Osteoblast (primary cell): ENCODE measurements at regions not wholly inside any gene's neighbourhood (a gene's known extent, or its start where the extent isn't known, plus 50 kb on each side); places are given as distances from the start of the nearest gene placed in this dataset.

Experiments
- DNase-seq: peaks from one replicate; pipeline ENCODE4 v3.0.0; 2011; ENCODE audit warnings: low spot score, mixed read lengths; ENCODE audit not compliant: insufficient read length; ENCODE audit errors: missing footprints
- H2AFZ ChIP-seq: 2 replicates; pipeline ENCODE4 v1.6.0; 2011; ENCODE audit warnings: mild to moderate bottlenecking, low read length
- H3K27ac ChIP-seq: 2 replicates; pipeline ENCODE4 v1.5.1; 2011; ENCODE audit warnings: mild to moderate bottlenecking, low read depth, low read length, moderate library complexity
- H3K27me3 ChIP-seq: 2 replicates; pipeline ENCODE4 v1.6.0; 2012; ENCODE audit warnings: mild to moderate bottlenecking, control low read depth, inconsistent platforms, low read length, moderate library complexity; ENCODE audit not compliant: insufficient read depth
- H3K36me3 ChIP-seq: 2 replicates; pipeline ENCODE4 v1.5.1; 2011; ENCODE audit warnings: mild to moderate bottlenecking, low read length, control low read depth, moderate library complexity; ENCODE audit not compliant: insufficient read depth
- H3K4me1 ChIP-seq: 2 replicates; pipeline ENCODE4 v1.5.1; 2011; ENCODE audit warnings: mild to moderate bottlenecking, low read length, control low read depth, moderate library complexity; ENCODE audit not compliant: insufficient read depth
- H3K4me2 ChIP-seq: 2 replicates; pipeline ENCODE4 v1.6.0; 2011; ENCODE audit warnings: mild to moderate bottlenecking, low read length; ENCODE audit not compliant: insufficient read depth
- H3K4me3 ChIP-seq: fragments of 200-600 bp; sonication (generic); 3 replicates; pipeline ENCODE4 v1.5.1; 2012; ENCODE audit warnings: mild to moderate bottlenecking, low read length, inconsistent platforms; ENCODE audit not compliant: insufficient read depth
- H3K79me2 ChIP-seq: 2 replicates; pipeline ENCODE4 v1.6.0; 2012; ENCODE audit warnings: mild to moderate bottlenecking, low read length, control low read depth, inconsistent platforms; ENCODE audit not compliant: insufficient read depth
- H3K9me3 ChIP-seq: 2 replicates; pipeline ENCODE4 v1.5.1; 2011; ENCODE audit warnings: low read depth, low read length, control low read depth
- H4K20me1 ChIP-seq: 2 replicates; pipeline ENCODE4 v1.6.0; 2012; ENCODE audit warnings: mild to moderate bottlenecking, low read length, control low read depth; ENCODE audit not compliant: insufficient read depth
- TF ChIP-seq, protein P1 (sequence below): IDR thresholded peaks from 2 replicates; pipeline ENCODE4 v1.5.1; 2011; ENCODE audit warnings: mild to moderate bottlenecking, low read depth, low read length, moderate library complexity; ENCODE audit errors: extremely low read depth

DNA sequence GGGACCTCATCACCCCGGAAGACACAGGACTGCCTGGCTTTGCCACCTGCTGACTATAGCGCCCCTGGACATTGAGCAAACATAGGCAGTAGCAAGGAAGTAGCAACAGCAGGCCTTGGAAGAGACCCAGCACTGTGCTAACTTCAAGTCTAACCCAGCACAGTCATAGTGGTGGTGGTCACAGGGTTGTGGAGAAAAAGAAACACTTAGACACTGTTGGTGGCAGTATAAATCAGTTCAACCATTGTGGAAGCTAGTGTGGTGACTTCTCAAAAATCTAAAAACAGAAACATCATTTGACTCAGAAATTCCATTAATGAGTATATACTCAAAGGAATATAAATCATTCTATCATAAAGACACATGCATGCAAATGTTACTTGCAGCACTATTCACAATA is 874.0 kb upstream of the EPHA5 start:
- H3K27ac ChIP-seq = no peak overlapping the region
- no peak overlapping the region for H2AFZ ChIP-seq
- DNase-seq = no peak
- no peaks in the 10 kb centered on the region for H3K27me3 ChIP-seq
- H3K36me3 ChIP-seq = no peaks in the 10 kb centered on the region
- H4K20me1 ChIP-seq = no peaks in the 10 kb centered on the region
- H3K4me2 ChIP-seq = no peak overlapping the region
- H3K4me1 ChIP-seq = peaks cover 5% of the 10 kb centered on the region
- H3K4me3 ChIP-seq = no peak overlapping the region
- H3K79me2 ChIP-seq = no peaks in the 10 kb centered on the region
- no peaks in the 10 kb centered on the region for H3K9me3 ChIP-seq
- TF ChIP-seq, protein P1, sequence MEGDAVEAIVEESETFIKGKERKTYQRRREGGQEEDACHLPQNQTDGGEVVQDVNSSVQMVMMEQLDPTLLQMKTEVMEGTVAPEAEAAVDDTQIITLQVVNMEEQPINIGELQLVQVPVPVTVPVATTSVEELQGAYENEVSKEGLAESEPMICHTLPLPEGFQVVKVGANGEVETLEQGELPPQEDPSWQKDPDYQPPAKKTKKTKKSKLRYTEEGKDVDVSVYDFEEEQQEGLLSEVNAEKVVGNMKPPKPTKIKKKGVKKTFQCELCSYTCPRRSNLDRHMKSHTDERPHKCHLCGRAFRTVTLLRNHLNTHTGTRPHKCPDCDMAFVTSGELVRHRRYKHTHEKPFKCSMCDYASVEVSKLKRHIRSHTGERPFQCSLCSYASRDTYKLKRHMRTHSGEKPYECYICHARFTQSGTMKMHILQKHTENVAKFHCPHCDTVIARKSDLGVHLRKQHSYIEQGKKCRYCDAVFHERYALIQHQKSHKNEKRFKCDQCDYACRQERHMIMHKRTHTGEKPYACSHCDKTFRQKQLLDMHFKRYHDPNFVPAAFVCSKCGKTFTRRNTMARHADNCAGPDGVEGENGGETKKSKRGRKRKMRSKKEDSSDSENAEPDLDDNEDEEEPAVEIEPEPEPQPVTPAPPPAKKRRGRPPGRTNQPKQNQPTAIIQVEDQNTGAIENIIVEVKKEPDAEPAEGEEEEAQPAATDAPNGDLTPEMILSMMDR = no peak

DNA sequence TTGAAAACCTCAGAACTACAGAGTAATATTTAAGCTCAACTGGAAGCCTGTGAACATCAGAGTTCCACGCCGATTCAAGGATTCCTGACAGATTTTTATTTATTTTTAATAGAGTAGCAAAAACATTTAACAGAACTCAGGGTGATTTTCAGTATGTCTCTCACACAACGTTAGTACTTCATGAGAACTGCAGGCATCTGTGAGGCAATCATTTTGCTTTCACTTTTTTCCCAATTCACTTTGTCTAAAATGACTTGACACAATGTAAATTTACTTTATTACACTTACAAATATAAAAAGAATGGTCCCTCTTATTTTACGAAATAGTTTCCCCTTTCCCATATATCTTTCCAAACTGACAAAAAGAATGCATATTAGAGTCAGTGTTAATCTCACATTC is 869.5 kb upstream of the EPHA5 start:
- TF ChIP-seq, protein P1 = no peak
- peak overlapping the region; percentile 46 for H3K27ac ChIP-seq
- peak overlapping the region; percentile 78 for H3K4me2 ChIP-seq
- H3K9me3 ChIP-seq = no peaks in the 10 kb centered on the region
- DNase-seq = no peak
- H4K20me1 ChIP-seq = no peaks in the 10 kb centered on the region
- no peaks in the 10 kb centered on the region for H3K79me2 ChIP-seq
- H2AFZ ChIP-seq = peak overlapping the region; percentile 81
- no peaks in the 10 kb centered on the region for H3K36me3 ChIP-seq
- H3K4me1 ChIP-seq = peaks cover 5% of the 10 kb centered on the region
- H3K4me3 ChIP-seq = peak overlapping the region; percentile 49
- no peaks in the 10 kb centered on the region for H3K27me3 ChIP-seq

DNA sequence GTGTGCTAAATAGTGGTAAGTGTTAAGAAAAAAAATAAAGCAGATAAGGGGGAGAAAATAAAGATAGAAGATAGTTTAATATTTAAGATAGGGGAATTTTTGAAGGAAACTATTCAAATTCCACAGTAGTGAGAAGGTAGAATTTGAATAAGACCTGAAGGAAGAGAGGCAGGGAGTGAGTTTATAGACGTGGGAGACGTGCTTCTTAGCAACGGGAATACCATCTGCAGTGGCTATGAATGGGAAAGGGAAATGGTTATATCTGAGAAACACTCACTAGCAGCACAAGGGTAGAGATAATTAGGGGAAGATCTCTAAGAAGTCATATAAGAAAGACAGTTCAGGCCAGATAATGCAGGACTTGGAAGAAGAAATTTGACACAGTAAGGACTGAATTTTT is 854.5 kb upstream of the EPHA5 start:
- H3K79me2 ChIP-seq = no peaks in the 10 kb centered on the region
- no peaks in the 10 kb centered on the region for H3K36me3 ChIP-seq
- no peak overlapping the region for H2AFZ ChIP-seq
- no peaks in the 10 kb centered on the region for H4K20me1 ChIP-seq
- no peaks in the 10 kb centered on the region for H3K4me1 ChIP-seq
- TF ChIP-seq, protein P1 = no peak
- H3K4me2 ChIP-seq = no peak overlapping the region
- no peak for DNase-seq
- H3K4me3 ChIP-seq = no peak overlapping the region
- H3K27ac ChIP-seq = no peak overlapping the region
- H3K9me3 ChIP-seq = no peaks in the 10 kb centered on the region
- no peaks in the 10 kb centered on the region for H3K27me3 ChIP-seq

DNA sequence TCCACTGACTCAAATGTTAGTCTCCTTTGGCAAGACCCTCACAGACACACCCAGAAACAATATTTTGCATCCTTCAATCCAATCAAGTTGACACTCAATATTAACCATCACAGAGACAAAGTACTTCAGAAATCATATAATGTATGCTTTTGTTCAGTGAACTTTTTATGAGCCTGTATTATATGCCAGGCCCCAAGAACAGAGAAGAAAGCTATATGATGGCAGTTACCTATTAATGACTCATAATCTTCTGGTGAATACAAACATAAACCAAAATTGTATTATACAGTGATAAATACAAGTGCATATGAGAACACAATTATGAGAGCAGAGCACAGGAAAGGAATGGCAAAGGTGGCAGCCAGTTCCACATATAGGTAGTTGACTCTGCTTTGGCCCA is 852.0 kb upstream of the EPHA5 start:
- H3K79me2 ChIP-seq = no peaks in the 10 kb centered on the region
- no peaks in the 10 kb centered on the region for H4K20me1 ChIP-seq
- no peak overlapping the region for H3K27ac ChIP-seq
- H2AFZ ChIP-seq = no peak overlapping the region
- H3K36me3 ChIP-seq = no peaks in the 10 kb centered on the region
- H3K4me3 ChIP-seq = no peak overlapping the region
- no peak for DNase-seq
- TF ChIP-seq, protein P1 = no peak
- H3K4me2 ChIP-seq = no peak overlapping the region
- no peaks in the 10 kb centered on the region for H3K9me3 ChIP-seq
- no peaks in the 10 kb centered on the region for H3K4me1 ChIP-seq
- no peaks in the 10 kb centered on the region for H3K27me3 ChIP-seq
